NCI-H524 treated with DMSO at 0.1 percent for 48 hours (cell line): ENCODE measurements at regions not wholly inside any gene's neighbourhood (a gene's known extent, or its start where the extent isn't known, plus 50 kb on each side); places are given as distances from the start of the nearest gene placed in this dataset.
"Not testable (repeated sequence)": the region's sequence is repeated elsewhere in the genome, so short reads cannot be mapped to it uniquely, and the experiment has no call there.

ENCODE experiments used
- DNase-seq: peaks from one replicate; lab custom pipeline; 2025; lab: John Stamatoyannopoulos, UW

- DNase-seq: no peak
Observed at GRCh38 chr21:33972539-33972938, 56.9 kb upstream of the ATP5PO start.

- DNase-seq: no peak
Observed at GRCh38 chr21:33971492-33972013, 55.9 kb upstream of the ATP5PO start.

GRCh38 chr21:33969581-33969980 lies 54.0 kb upstream of the ATP5PO start:
- DNase-seq: no peak

- no peak for DNase-seq
Observed at GRCh38 chr21:33968995-33969348, 53.4 kb upstream of the ATP5PO start.

- DNase-seq: no peak
Observed at GRCh38 chr21:33968080-33968994, 52.7 kb upstream of the ATP5PO start.

- no peak for DNase-seq
Observed at GRCh38 chr21:33967086-33967571, 51.5 kb upstream of the ATP5PO start.

- no peak for DNase-seq
Observed at GRCh38 chr21:33966324-33966949, 50.8 kb upstream of the ATP5PO start.

- not testable (repeated sequence) for DNase-seq
Observed at GRCh38 chr21:33965662-33966061, 50.1 kb upstream of the ATP5PO start.
